ENCODE measurements at regions not wholly inside any gene's neighbourhood (a gene's known extent, or its start where the extent isn't known, plus 50 kb on each side); places are given as distances from the start of the nearest gene placed in this dataset.

GRCh38 chr2:120605231-120605935 lies 130.3 kb upstream of the GLI2 start:
- TF ChIP-seq POLR2AphosphoS5 (IDR thresholded peaks at IDR 0.05) (no peak), POLR2A (IDR thresholded peaks at IDR 0.05) (no peak)
- TF ChIP-seq, protein P1, sequence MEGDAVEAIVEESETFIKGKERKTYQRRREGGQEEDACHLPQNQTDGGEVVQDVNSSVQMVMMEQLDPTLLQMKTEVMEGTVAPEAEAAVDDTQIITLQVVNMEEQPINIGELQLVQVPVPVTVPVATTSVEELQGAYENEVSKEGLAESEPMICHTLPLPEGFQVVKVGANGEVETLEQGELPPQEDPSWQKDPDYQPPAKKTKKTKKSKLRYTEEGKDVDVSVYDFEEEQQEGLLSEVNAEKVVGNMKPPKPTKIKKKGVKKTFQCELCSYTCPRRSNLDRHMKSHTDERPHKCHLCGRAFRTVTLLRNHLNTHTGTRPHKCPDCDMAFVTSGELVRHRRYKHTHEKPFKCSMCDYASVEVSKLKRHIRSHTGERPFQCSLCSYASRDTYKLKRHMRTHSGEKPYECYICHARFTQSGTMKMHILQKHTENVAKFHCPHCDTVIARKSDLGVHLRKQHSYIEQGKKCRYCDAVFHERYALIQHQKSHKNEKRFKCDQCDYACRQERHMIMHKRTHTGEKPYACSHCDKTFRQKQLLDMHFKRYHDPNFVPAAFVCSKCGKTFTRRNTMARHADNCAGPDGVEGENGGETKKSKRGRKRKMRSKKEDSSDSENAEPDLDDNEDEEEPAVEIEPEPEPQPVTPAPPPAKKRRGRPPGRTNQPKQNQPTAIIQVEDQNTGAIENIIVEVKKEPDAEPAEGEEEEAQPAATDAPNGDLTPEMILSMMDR (IDR thresholded peaks at IDR 0.05) = no peak
- Histone ChIP-seq H3K27ac (no peak overlapping the region), H3K36me3 (no peaks in the 10 kb centered on the region), H3K27me3 (replicated peaks; ENCODE audit: insufficient read depth) (no peaks in the 10 kb centered on the region), H3K4me3 (no peak overlapping the region), H3K4me1 (replicated peaks) (no peaks in the 10 kb centered on the region), H3K9me3 (no peaks in the 10 kb centered on the region)
- WGBS = 83% methylated on average over 10 of the region's 10 CpGs
- DNase-seq (ENCODE audit: low spot score) = no peak
- intact Hi-C loops (cut with DNase I) = no loop called here

GRCh38 chr2:120606280-120606679 lies 129.4 kb upstream of the GLI2 start:
- no peak for DNase-seq (ENCODE audit: low spot score)
- Histone ChIP-seq H3K36me3 (no peaks in the 10 kb centered on the region), H3K27ac (no peak overlapping the region), H3K9me3 (no peaks in the 10 kb centered on the region), H3K27me3 (replicated peaks; ENCODE audit: insufficient read depth) (no peaks in the 10 kb centered on the region), H3K4me3 (no peak overlapping the region), H3K4me1 (replicated peaks) (no peaks in the 10 kb centered on the region)
- 90% methylated on average over 8 of the region's 12 CpGs for WGBS
- intact Hi-C loops (cut with DNase I) = no loop called here
- TF ChIP-seq POLR2A (IDR thresholded peaks at IDR 0.05) (no peak), POLR2AphosphoS5 (IDR thresholded peaks at IDR 0.05) (no peak)
- TF ChIP-seq, protein P1 (IDR thresholded peaks at IDR 0.05) = no peak

GRCh38 chr2:120606931-120607330 lies 128.7 kb upstream of the GLI2 start:
- no peaks in the 10 kb centered on the region for H3K27me3 ChIP-seq (replicated peaks; ENCODE audit: insufficient read depth)
- TF ChIP-seq POLR2A (IDR thresholded peaks at IDR 0.05) (no peak), POLR2AphosphoS5 (IDR thresholded peaks at IDR 0.05) (no peak)
- TF ChIP-seq, protein P1 (IDR thresholded peaks at IDR 0.05) = no peak
- DNase-seq (ENCODE audit: low spot score) = no peak
- H3K4me1 ChIP-seq (replicated peaks) = no peaks in the 10 kb centered on the region
- H3K4me3 ChIP-seq = no peak overlapping the region
- 65% methylated on average over 6 of the region's 6 CpGs for WGBS
- H3K27ac ChIP-seq = no peak overlapping the region
- H3K9me3 ChIP-seq = no peaks in the 10 kb centered on the region
- no peaks in the 10 kb centered on the region for H3K36me3 ChIP-seq
- intact Hi-C loops (cut with DNase I) = no loop called here

DNA sequence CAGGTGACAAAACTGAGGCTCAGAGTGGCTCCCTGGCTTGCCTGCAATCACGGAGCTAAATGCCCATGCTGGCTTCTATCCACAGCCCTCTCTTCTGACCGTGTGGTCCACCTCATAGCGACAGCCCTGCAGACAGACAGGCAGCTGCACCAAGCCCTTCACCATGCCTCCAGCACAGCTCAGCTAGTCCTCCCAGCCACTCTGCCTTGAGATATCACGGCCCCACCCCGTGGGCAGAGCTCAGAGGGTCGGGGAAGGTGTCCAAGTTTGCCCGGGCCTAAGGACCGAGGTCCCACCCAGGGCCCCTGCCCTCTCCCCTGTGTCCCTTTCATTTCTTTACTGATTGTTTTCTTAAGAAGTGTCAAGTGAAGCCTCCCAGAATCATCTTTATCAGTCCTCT lies 128.2 kb upstream of the GLI2 start:
- TF ChIP-seq POLR2AphosphoS5 (IDR thresholded peaks at IDR 0.05) = no peak
- no peak for TF ChIP-seq POLR2A (IDR thresholded peaks at IDR 0.05)
- TF ChIP-seq, protein P1 (IDR thresholded peaks at IDR 0.05) = no peak
- Histone ChIP-seq H3K27ac (no peak overlapping the region), H3K4me3 (no peak overlapping the region), H3K27me3 (replicated peaks; ENCODE audit: insufficient read depth) (no peaks in the 10 kb centered on the region), H3K36me3 (no peaks in the 10 kb centered on the region), H3K4me1 (replicated peaks) (no peaks in the 10 kb centered on the region), H3K9me3 (no peaks in the 10 kb centered on the region)
- intact Hi-C loops (cut with DNase I) = no loop called here
- 86% methylated on average over 8 of the region's 8 CpGs for WGBS
- no peak for DNase-seq (ENCODE audit: low spot score)

DNA sequence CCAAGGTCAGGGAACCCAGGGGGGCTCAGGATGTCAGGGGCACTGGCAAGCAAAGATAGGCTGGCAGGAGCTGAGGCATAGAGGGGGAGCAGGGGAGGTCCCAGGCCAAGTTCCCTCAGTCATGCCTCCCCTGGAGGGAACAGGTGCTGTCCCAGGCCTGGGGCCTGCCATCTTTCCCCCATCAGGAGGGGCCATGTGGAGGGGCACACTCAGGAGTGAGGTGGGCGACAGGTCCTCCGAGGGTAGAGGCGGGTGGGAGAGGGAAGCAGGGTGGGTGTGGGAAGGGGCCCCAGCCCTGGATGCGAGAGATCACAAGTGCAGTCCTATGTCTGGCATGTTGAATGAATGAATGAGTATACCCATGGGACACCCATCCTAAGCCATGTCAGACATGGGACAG lies 127.7 kb upstream of the GLI2 start:
- Histone ChIP-seq H3K4me1 (replicated peaks) (no peaks in the 10 kb centered on the region), H3K27me3 (replicated peaks; ENCODE audit: insufficient read depth) (no peaks in the 10 kb centered on the region), H3K4me3 (no peak overlapping the region), H3K27ac (no peak overlapping the region), H3K9me3 (no peaks in the 10 kb centered on the region), H3K36me3 (no peaks in the 10 kb centered on the region)
- 80% methylated on average over 4 of the region's 4 CpGs for WGBS
- intact Hi-C loops (cut with DNase I) = no loop called here
- DNase-seq (ENCODE audit: low spot score) = no peak
- TF ChIP-seq, protein P1 (IDR thresholded peaks at IDR 0.05) = no peak
- TF ChIP-seq POLR2A (IDR thresholded peaks at IDR 0.05) = no peak
- no peak for TF ChIP-seq POLR2AphosphoS5 (IDR thresholded peaks at IDR 0.05)
